ENCODE measurements at regions not wholly inside any gene's neighbourhood (a gene's known extent, or its start where the extent isn't known, plus 50 kb on each side); places are given as distances from the start of the nearest gene placed in this dataset.
"Not testable (repeated sequence)": the region's sequence is repeated elsewhere in the genome, so short reads cannot be mapped to it uniquely, and the experiment has no call there.

DNA sequence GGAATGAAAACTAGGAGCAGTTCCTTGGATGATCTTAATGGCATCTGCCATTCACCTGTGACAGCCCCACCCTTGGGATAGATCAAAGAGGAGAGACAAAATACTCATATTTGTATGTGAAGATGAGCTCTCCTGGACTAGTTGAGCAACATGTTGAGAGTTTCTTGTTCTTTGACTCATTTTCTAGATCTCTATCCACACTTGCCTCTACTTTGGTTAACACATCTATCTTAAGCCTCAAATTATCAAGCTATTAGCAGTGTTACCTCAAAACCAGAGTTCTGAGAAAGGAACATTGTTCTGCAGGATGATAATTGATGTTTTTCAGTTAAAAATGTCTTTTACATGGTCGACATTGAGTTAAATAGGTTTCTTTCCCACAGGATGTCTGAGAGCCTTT lies 94.2 kb upstream of the TEX13D start:
- no peak for DNase-seq (ENCODE audit: low spot score)

DNA sequence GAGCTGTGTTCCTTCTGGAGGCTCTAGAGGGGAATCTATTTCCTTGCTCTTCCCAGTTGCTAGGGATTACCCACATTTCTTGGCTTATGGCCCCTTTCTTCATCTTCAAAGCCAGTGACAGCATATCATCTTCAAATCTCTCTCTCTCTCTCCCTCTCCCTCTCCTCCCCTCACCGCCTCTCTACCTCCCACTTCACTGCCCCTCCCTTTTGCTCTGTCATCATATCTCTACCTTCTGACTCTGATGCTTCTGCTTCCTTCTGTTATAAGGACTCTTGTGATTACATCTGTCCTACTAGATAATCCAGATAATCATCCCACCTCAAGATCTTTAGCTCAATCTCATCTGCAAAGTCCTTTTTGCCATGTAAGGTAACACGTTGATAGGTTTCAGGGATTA lies 93.1 kb upstream of the TEX13D start:
- DNase-seq (ENCODE audit: low spot score) = no peak

DNA sequence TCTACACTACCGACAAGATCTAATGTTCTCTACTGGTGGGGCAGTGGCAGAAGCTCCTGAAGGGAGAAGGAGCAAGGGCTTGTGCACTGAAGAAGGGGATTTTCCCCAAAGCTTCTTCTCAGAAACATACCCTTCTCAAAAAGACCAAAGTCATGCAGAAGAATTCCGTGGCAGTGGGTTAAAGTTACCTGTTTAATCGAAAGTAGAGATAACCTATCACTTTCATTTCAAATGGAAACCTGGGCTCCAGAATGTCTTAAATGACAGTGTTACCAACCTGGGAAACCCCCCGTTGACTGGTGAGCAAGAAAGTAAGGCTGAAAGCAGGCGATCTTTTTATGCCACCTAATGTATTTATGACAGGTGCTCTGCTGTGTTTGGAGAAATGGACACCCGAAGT lies 92.5 kb upstream of the TEX13D start:
- no peak for DNase-seq (ENCODE audit: low spot score)

DNA sequence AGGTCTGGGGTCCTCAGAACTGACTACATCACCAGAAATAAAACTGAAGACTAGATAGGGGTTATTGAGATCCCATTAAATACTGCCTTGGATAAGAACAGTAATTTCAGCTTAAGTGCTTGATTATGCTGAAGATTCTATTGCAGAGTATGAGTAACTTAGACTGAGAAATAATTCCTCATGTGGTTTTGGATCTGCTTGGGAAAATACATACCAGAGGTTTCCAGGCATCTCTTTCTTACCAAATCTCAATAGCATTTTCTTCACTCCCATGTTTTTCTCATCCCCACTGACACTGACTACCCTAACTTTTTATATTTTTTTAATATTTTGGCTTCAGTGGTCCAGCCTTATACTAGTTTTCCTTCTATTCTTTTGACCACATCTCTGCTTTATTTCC lies 92.0 kb upstream of the TEX13D start:
- DNase-seq (ENCODE audit: low spot score) = no peak

DNA sequence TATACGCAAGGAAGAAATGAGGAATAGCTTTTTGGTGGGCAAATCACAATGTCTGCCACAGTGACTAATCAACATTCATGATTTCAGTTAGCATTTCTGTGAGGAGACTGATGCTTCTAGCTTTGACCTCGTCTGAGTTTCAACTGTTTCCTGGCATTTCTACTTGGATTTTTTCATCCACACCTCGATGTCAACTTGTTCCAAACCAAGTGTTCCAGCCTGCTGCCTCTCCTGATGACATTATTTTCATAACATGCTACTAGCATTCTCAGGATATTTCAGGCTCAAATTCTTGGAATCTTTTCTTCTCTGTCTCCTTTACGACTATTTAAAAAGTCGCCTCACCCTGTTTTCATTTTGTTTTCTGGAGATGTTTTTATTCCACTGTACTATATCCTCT lies 90.3 kb upstream of the TEX13D start:
- no peak for DNase-seq (ENCODE audit: low spot score)

DNA sequence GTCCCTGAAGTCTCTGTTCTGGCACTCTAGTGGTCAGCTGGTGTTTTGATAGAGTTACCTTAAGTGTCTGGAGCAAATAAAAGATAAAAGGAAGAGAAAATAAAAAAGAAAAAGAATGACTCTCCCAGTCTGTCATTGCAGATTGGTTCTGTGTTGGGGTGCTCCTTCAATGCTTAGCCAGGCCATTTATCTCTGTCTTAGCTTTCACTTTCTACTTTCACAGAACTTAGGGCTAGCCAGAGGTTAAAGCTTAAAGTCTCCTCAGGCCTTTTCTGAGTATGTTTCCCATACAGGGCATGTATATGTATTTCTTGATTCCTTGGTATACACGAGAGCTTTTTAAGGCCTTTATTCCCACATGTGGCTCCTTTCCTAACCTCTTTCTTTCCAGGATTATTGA lies 83.1 kb upstream of the TEX13D start:
- no peak for DNase-seq (ENCODE audit: low spot score)

DNA sequence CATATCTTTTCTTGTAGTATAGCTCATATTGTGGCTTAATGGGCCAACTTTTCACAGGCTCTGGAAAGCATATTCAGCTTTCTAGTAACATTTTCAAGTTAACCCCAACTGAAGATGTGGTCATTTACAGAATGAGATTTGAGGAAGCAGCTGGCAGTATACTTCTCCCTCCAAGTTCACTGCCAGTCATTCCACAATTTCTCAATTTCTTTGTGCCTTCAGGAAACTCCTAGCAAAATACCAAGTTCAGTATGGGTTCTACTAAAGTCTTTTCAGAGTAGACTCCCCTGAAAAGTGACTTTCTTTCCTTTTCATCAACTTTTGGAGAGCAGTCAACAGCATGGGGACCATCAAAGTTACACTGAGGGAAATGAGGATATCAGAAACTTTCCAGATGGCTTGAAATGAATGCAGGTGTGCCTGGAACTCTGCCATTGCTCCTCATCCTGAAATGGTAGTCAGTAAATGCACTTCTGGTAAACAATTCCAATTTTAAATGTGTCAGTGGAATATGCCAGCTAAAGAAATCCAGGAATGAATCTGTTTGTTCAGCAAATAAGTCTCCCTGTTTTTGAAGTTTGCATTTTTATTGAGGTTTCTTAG lies 81.5 kb upstream of the TEX13D start:
- no peak for DNase-seq (ENCODE audit: low spot score)

DNA sequence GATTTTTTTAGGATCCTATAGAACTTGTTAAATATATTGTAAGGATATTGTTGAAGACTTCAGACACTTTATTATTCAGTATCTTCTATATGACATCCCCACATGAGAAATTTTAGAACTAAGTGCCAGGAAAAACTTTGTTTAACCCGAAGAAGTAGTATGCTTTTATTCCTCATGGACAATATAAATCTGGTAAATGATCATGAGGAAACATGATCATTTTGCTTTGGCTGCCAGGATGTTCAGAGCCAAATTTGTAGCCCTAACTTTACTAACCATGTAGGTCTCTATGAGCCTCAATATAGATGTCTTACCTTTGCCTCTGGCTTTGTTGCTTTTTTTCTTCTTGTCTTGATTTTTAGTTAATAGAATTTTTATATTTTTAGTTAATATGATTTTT lies 77.8 kb upstream of the TEX13D start:
- no peak for DNase-seq (ENCODE audit: low spot score)

DNA sequence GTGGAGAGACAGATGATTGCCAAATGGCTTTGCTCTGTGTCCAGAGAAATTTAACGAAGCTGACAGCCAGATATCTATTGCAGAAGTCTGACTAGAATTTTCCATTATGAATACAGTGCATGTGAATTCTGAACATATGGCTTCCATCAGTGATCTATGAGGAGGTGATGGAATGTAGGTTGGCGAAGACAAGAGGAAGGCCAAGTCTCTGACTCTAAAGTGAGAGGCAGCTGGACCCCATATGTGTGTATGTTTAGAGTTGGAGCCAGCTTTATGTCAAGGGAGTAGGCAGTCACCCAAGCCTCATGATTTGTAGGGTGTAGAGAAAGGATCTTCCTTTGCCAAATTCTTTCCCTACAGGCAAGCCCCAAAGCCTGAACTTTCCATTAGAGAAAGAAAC lies 76.2 kb upstream of the TEX13D start:
- no peak for DNase-seq (ENCODE audit: low spot score)

DNA sequence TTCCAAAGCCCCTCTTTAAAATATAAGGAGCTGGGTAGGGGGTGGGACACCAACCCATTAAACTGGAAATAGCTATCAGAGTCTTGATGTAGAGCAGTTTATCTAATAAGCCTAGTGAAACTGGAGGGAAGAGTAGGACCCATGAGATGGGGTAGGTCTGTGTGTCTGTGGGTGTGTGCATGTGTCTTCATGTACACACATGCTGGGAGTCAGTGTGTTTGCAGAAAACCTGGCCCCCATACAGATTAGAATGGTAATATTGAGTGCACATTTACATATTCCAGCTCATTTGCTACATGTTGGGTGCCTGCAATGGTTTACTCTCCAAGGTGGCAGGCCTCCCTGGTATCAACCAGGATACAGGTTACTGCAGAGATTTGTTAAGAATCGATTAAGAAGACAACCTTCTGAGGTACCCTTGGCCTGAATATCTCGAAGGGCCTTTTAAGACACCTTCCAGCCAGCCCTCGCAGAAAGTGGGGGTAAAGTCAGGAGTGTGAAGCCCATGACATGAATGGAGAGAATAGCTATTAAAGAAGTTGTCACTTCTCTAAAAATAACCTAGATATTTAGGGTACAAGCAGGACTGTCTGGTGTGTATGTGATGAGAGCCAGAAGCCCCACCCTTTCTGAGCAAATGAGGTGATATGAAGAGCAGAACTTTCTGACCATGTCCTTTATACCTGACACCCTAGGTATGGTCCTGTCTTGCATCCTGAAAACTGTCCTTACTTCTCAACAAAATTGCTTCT lies 75.7 kb upstream of the TEX13D start:
- DNase-seq (ENCODE audit: low spot score) = no peak

DNA sequence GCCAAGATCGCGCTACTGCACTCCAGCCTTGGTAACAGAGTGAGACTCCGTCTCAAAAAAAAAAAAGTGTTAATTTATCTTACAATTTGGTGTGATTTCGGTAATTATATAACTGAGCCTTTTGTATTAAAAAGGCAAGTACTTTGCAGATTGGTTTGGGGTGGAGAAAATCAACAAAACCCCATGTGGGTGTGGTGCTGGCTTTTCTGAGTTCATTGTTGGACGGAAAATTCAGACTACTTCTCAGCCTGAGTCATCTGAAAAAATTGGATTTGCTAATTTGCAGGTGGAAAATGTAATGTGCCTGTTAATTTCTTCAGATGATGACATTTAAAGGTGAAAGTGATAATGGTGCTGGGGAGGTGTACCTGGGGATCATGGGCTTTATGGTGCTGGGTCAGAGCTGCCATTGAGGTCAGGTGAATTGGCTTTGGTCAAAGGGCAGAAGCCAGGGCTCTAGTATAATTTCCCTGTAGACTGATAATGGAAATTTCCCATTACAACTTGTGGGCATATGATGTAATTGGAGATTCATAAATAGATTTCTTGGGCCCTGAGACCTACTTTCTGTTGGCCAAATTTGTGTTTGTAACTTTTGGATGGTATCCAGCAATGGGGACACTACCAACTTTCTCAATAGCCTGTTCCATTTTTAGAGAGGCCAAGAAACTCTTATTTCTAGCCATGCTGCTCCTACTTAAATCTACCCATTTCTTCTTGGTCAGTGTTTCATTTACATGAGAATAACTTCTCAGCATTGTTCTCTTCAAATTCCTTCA lies 74.3 kb upstream of the TEX13D start:
- DNase-seq (ENCODE audit: low spot score) = no peak

DNA sequence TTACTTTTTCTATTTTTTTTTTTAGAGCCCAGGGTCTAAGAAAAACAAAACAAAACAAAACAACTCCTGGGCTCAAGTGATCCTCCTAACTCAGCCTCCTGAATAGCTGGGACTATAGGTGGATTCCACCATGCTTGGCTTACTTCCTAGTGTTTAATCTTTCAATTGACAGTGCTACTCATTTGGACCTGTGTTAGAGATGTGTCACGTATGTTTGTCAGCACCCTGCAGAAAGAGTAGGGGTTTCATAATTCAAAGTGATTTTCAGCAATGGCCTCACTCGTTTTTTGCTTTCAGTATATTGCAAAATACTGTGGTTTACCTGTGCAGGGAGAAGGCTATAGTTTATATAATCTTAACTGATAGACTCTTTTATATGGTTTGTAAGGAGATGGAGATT lies 71.6 kb upstream of the TEX13D start:
- no peak for DNase-seq (ENCODE audit: low spot score)

DNA sequence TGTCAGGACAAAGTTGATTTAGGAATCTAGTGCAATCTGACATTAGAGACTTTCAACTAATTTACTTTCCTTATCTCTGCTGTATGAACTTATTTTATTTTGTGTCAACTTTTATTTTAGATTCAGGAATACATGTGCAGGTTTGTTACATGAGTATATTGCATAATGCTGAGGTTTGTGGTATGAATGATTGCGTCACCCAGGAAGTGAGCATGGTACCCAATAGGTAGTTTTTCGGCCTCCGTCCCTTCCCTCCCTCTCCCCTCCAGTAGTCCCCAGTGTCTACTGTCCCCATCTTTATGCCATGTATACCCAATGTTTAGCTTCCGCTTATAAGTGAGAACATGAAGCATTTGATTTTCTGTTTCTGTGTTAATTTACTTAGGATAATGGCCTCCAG lies 68.7 kb upstream of the TEX13D start:
- DNase-seq (ENCODE audit: low spot score) = no peak

DNA sequence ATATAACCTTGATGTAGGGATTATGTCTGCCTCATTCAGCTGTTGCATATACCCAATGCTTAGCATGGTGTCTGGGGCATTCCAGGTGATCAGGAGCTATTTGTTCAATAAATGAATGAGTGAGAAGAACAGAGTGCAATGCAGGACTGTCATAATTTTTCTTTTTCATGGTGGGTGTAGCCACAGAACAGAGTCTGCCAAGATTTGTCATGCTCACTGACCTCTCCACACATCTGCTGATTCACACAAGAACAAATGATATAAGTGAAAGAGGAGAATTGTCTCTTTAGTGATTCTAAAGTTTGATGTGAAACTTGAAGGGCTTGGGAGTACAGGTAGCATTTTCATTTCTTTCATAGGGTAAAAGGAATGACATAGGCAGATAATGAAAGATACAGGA lies 64.4 kb upstream of the TEX13D start:
- no peak for DNase-seq (ENCODE audit: low spot score)

DNA sequence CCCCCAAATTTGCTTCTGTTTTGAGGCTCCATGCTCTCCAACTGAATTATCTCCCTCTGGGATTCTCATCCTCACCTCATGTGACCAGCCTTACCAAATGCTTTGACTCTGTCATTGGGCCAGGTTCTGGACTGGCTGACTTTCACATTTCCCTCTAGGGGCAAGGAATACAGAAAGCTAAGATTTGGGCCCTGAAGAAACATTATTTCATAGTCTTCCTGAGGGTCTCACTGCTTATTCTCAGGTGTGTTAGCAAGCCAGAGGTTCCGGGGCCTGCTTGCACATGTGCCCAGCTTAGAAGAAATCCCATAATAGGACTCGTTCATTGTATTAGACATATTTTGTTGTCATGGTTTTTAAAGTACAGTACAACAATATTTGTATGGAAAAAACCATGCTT lies 62.6 kb upstream of the TEX13D start:
- no peak for DNase-seq (ENCODE audit: low spot score)

DNA sequence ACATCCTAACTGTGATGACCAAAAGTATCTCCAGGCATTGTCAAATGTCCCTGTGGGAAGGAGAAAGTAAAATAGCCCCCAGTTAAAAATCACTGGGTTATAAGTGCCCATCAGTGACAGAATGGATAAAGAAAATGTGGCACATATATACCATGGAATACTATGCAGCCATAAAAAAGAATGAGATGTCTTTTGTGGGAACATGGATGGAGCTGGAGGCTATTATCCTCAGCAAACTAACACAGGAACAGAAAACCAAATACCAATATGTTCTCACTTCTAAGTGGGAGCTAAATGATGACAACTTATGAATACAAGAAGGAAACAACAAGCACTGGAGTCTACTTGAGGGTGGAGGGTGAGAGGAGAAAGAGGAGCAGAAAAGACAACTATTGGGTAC lies 60.9 kb upstream of the TEX13D start:
- DNase-seq (ENCODE audit: low spot score) = not testable (repeated sequence)

DNA sequence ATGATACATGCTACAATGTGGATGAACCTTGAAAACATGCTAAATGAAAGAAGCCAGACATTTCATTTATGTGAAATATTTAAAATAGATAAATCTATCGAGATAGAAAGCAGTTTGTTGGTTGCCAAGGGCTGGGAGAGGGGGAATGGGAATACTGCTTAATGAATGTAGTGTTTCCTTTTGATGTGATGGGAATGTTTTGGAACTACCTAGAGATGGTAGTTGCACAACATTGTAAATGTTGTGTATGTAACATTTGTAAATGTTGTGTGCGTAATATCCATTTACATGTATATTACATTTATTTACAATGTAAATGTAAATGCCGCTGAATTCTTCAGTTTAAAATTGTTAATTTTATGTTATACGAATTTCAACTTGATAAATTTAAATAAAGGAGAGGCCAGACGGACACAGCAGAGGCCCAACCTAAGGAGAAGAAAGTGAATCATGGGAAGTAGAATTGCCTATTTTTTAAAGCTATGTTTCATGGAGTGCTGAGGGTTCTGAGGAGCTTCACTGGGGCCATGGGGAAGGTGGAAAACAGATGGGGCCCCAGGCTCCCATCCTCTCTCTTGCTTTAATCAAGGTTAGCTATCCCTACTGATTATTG lies 60.0 kb upstream of the TEX13D start:
- no peak for DNase-seq (ENCODE audit: low spot score)

DNA sequence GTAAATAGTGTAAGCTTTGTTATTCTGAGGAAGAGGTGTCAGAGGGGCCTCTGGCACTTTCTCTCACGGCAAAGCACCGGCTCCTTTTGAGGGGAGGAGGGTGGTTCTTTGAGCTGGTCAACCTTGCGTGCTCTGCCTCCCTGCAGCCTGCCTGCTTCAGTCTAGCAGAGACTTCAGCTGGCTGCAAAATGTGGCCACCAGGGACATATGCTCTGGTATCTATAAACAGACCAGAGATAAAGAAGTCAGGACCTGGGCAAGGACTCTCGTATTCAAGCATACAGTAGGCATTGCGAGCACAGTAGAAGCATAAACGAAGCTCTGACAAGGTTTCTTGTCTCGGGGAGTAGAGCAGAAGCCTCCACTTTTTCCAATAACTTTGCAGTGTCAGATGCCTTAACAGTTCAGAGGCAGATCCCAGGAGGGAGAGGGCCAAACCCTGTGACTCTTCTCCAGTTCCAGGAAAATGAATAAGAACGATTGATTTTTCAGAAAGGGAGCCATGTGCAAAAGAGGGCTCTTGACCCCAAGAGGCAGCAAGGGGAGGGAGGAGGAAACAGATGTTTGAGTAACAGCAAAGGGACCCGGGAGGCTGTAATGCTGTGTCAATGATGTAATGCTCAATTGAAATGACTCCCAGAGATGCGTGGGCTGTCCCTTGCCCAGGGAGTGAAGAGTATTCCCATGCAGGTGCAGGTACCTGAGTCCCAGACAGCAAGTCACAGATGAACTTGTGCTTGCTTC lies 57.9 kb upstream of the TEX13D start:
- no peak for DNase-seq (ENCODE audit: low spot score)

DNA sequence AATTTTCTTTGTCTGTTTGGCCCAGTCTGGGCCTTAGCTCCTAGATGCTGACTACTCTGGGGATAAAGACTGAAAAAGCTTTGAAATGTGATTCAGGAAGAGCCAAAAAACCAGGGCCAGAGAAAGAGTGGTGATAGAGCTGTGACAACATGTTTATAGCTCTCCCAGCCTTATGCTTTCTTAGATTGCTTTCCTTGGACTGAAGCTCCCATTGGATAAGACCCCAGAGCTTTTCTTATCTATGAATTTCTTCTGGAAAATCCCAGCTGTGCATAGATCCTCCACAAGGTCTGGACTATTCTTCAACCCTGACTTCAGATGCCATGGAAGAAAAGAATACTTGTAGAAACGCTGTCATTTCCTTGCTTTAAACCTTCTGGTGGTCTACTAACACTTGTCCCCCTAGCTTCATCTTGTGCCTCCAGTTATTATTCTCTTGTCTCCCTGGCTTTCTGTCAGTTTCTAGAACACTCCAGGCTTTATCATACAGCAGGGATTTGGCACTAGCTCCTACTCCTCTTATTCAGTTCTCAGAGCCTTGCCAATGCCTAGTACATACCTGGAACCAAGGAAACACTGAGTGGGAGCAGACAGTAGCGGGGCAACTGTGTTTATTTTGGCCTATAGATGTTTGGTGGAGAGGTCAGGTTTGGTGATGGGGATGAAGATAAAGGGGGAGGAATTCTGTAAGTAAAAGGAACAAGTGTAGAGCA lies 57.1 kb upstream of the TEX13D start:
- no peak for DNase-seq (ENCODE audit: low spot score)

DNA sequence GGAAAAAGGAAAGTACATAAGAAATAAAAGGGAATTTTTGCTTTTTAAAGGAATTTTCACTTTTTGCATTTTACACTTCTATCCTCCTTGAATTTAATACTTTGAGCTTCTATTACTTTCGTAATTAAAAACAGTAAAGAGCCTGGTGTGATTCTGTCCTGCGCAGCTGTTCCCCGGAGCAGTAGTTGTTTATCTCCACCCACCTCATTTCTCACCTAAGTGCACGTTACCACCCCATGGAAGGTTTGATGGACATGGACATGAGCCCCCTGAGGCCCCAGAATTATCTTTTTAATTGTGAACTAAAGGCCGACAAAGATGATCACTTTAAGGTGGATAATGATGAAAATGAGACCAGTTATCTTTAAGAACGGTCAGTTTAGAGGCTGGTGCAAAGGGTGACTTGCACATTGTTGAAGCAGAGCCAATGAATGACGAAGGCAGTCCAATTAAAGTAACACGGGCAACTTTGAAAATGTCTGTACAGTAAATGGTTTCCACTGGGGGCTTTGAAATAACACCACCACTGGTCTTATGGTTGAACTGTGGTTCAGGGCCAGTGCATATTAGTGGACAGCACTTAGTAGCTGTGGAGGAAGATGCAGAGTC lies 52.1 kb upstream of the TEX13D start:
- no peak for DNase-seq (ENCODE audit: low spot score)

DNA sequence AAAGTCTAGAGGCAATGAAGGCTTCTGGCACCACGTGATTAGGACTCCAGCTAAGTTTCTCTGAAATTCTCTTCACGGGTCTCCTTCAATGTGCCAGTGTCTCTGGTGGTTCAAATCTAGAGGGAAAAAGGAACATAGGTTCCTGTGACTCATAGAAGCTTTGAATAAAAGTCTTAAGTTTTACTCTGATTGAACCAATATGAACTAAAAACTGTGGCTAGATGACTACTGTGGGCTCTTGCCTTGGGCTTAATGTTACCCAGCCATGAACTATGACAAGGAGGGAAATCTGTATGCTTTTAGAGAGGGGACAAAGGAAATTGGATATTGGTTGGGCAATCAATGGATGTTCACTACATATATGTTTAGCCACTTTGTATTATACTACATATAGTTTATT lies 49.9 kb upstream of the TEX13D start:
- no peak for DNase-seq (ENCODE audit: low spot score)

Data from pons (tissue), 1 donor.